Lung (tissue), 11 donors: ENCODE measurements at regions not wholly inside any gene's neighbourhood (a gene's known extent, or its start where the extent isn't known, plus 50 kb on each side); places are given as distances from the start of the nearest gene placed in this dataset.

ENCODE experiments used
- ATAC-seq: fragments of 200-7000 bp; cut with Tn5 transposase; one replicate; pipeline ENCODE4 v1.9.1; 2020; ENCODE audit warnings: moderate number of reproducible peaks; ENCODE audit not compliant: insufficient read depth, low FRiP score
- DNase-seq, 3 donors: peaks; one replicate each; pipeline ENCODE4 v3.0.0-alpha.2; 2013 to 2017
- H3K27ac ChIP-seq, 2 donors: one replicate each; pipeline ENCODE4 v1.5.1; 2013; ENCODE audit warnings: mild to moderate bottlenecking in 2 of 2, moderate library complexity in 2 of 2, control low read depth in 1 of 2, inconsistent platforms in 1 of 2, low read depth in 1 of 2, low read length in 1 of 2
- H3K27me3 ChIP-seq, 3 donors: one replicate each; pipeline ENCODE4 v1.5.1; 2013; ENCODE audit warnings: low read length in 2 of 3; ENCODE audit not compliant: control insufficient read depth in 3 of 3, insufficient read depth in 3 of 3
- H3K36me3 ChIP-seq, 4 donors: one replicate each; pipeline ENCODE4 v1.5.1; 2013; ENCODE audit warnings: low read length in 4 of 4, mild to moderate bottlenecking in 1 of 4, moderate library complexity in 1 of 4; ENCODE audit not compliant: control insufficient read depth in 4 of 4, insufficient read depth in 4 of 4
- H3K4me1 ChIP-seq, 5 donors: one replicate each; pipeline ENCODE4 v1.5.1; 2013; ENCODE audit warnings: low read length in 5 of 5, mild to moderate bottlenecking in 2 of 5, moderate library complexity in 1 of 5; ENCODE audit not compliant: control insufficient read depth in 5 of 5, insufficient read depth in 5 of 5
- H3K4me3 ChIP-seq: one replicate; pipeline ENCODE4 v1.5.1; 2013; ENCODE audit warnings: mild to moderate bottlenecking, control low read depth, moderate library complexity
- H3K9ac ChIP-seq, 2 donors: one replicate each; pipeline ENCODE4 v1.5.1; 2013; ENCODE audit warnings: low read length in 2 of 2, control low read depth in 1 of 2; ENCODE audit not compliant: insufficient read depth in 1 of 2
- H3K9me3 ChIP-seq, 4 donors: one replicate each; pipeline ENCODE4 v1.5.1; 2013; ENCODE audit warnings: low read length in 3 of 4, mild to moderate bottlenecking in 1 of 4, moderate library complexity in 1 of 4; ENCODE audit not compliant: control insufficient read depth in 4 of 4, insufficient read depth in 3 of 4
- WGBS, 2 donors: extraction: QIAGEN DNeasy Blood & Tissue Kit; methylation state at CpG; one replicate each; pipeline ENCODE4 v1.1.7; 2013; 5-methylcytosine and 5-hydroxymethylcytosine counted together
- TF ChIP-seq, protein P1 (sequence below): IDR thresholded peaks from 2 replicates; pipeline ENCODE4 v1.5.1; 2012; ENCODE audit warnings: mild to moderate bottlenecking; ENCODE audit errors: control extremely low read depth, extremely low read depth
- donor health status: control.
- donor health status: control.
- donor health status: Bipolar disorder and iron deficiency.
- donor health status: healthy.
- donor health status: DM: yes; HTN: yes; CAD: no.

DNA sequence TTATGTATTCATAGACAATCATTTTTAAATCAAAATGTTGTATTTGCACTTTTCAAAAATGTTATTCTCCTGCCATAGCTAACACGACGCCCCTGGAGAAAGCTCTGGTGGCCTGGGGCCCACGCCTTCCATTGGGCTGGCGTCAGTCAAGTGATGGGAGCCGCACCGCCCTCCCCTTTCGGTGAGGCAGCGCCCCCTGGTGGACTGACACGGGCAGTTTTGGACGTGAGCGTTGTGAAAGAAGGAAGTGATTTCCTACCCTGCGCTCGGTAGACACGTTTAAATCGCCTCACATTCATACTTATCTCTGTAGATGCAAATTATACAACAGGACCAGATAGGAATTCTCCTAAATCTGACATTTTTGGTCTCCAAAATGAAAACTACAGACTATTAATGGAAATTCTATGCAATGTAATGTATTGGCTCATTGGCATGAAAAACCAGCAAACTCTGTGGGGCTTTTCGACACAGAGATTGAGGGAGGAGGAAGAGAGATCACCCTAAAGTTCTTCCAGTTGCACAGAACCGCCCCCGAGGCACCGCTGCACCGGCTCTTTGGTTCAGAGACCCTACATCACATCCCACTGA lies 326.2 kb upstream of the SOX11 start:
- Histone ChIP-seq H3K27me3 (no peaks in the 10 kb centered on the region), H3K4me1 (peaks cover 0 to 2% (median 0%) of the 10 kb centered on the region in 5 donors), H3K36me3 (no peaks in the 10 kb centered on the region), H3K4me3 (no peak overlapping the region), H3K9ac (peak overlapping the region in 1 of 2 donors; percentile 38), H3K9me3 (peaks cover 0 to 2% (median 0%) of the 10 kb centered on the region in 4 donors), H3K27ac (no peak overlapping the region)
- DNase-seq (peak; percentile 86 to 88 (median 88)), ATAC-seq (no peak)
- TF ChIP-seq, protein P1, sequence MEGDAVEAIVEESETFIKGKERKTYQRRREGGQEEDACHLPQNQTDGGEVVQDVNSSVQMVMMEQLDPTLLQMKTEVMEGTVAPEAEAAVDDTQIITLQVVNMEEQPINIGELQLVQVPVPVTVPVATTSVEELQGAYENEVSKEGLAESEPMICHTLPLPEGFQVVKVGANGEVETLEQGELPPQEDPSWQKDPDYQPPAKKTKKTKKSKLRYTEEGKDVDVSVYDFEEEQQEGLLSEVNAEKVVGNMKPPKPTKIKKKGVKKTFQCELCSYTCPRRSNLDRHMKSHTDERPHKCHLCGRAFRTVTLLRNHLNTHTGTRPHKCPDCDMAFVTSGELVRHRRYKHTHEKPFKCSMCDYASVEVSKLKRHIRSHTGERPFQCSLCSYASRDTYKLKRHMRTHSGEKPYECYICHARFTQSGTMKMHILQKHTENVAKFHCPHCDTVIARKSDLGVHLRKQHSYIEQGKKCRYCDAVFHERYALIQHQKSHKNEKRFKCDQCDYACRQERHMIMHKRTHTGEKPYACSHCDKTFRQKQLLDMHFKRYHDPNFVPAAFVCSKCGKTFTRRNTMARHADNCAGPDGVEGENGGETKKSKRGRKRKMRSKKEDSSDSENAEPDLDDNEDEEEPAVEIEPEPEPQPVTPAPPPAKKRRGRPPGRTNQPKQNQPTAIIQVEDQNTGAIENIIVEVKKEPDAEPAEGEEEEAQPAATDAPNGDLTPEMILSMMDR = peak; percentile 35
- WGBS, 2 donors = 15 to 18% methylated on average over 20 of the region's 20 CpGs

DNA sequence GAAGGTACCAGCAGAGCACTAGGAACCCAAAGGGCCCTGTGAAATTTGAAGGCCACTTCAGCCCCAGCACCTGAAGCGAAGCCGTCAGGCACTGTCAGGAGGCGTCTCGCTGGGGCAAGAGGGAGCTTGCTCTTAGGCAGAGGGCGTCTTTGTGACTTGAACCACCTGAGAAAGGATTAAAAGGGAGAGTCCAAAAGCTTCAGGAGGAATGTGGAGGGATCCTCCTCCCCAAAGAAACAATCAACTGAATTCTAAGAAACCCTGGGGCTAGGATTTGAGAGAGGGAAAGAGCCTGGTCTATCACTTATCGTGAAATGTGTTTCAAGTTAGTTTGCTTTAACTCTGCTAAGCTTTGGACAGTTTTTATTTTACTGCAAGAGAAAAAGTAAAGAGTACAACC lies 324.9 kb upstream of the SOX11 start:
- no peak for ATAC-seq
- Histone ChIP-seq H3K4me3 (no peak overlapping the region), H3K9ac (no peak overlapping the region), H3K27ac (no peak overlapping the region), H3K27me3 (no peaks in the 10 kb centered on the region), H3K4me1 (peaks cover 0 to 2% (median 0%) of the 10 kb centered on the region in 5 donors), H3K36me3 (no peaks in the 10 kb centered on the region), H3K9me3 (peaks cover 0 to 2% (median 0%) of the 10 kb centered on the region in 4 donors)
- 96 to 97% methylated on average over 6 of the region's 6 CpGs for WGBS, 2 donors
- DNase-seq = no peak
- TF ChIP-seq, protein P1 = no peak

DNA sequence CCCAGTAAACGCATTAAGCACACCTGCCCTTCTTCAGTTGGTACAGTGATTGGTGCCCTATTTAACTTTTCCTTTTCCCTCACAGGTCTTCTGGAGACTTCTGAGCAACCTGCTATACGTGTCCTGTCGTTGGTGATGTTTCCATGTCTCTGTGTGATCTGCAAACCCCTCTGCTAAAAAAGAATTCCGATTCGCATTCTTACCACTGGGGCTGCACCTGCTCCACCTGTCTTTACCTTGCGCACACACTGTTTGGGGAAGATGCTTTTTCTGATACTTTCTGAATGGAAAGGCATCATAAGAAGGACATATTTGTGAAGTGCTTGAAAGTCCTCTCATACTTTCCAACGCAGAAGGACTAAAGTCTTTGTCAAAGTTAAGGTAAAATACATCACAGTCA lies 323.9 kb upstream of the SOX11 start:
- DNase-seq (peak in 2 of 3 donors; percentile 21 to 32), ATAC-seq (no peak)
- Histone ChIP-seq H3K27ac (no peak overlapping the region), H3K36me3 (no peaks in the 10 kb centered on the region), H3K27me3 (no peaks in the 10 kb centered on the region), H3K4me3 (no peak overlapping the region), H3K9ac (no peak overlapping the region), H3K4me1 (peaks cover 0 to 9% (median 3%) of the 10 kb centered on the region in 5 donors), H3K9me3 (no peaks in the 10 kb centered on the region)
- TF ChIP-seq, protein P1 = no peak
- WGBS, 2 donors = 74 to 77% methylated on average over 7 of the region's 7 CpGs

DNA sequence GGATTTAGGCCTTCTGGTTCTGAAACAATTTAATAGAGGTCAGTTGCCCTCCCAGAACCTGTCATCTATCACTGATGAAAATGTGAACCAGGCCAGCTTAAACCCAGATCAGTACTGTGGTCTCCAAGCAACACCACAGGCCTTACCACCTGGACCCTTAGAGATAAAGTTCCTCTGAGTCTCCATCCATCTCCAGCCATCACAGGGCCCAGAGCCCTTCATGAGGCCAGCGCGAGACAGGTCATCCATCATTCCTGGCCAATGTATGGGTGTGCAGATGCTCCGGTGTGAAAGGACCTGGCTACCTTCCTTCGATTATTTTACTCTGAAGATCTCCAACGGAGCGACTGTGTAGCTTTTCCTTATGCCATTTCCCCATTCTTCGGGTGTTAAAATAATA lies 322.7 kb upstream of the SOX11 start:
- no peak for ATAC-seq
- H3K9ac ChIP-seq = no peak overlapping the region
- H3K4me1 ChIP-seq = peaks cover 0 to 11% (median 3%) of the 10 kb centered on the region in 5 donors
- H3K27me3 ChIP-seq = no peaks in the 10 kb centered on the region
- DNase-seq = no peak
- H3K36me3 ChIP-seq = no peaks in the 10 kb centered on the region
- TF ChIP-seq, protein P1 = no peak
- no peaks in the 10 kb centered on the region for H3K9me3 ChIP-seq
- H3K4me3 ChIP-seq = no peak overlapping the region
- no peak overlapping the region for H3K27ac ChIP-seq
- WGBS, 2 donors = 92 to 96% methylated on average over 7 of the region's 7 CpGs
